HG02943 (cell line): ENCODE measurements at regions not wholly inside any gene's neighbourhood (a gene's known extent, or its start where the extent isn't known, plus 50 kb on each side); places are given as distances from the start of the nearest gene placed in this dataset.
"Not testable (repeated sequence)": the region's sequence is repeated elsewhere in the genome, so short reads cannot be mapped to it uniquely, and the experiment has no call there.

Experiments
- ATAC-seq: cut with Tn5 transposase; IDR thresholded peaks from one replicate; pipeline ENCODE4 v1.9.1; 2021; ENCODE audit warnings: mild to moderate bottlenecking, low read depth, moderate library complexity; ENCODE audit not compliant: unreplicated experiment

DNA sequence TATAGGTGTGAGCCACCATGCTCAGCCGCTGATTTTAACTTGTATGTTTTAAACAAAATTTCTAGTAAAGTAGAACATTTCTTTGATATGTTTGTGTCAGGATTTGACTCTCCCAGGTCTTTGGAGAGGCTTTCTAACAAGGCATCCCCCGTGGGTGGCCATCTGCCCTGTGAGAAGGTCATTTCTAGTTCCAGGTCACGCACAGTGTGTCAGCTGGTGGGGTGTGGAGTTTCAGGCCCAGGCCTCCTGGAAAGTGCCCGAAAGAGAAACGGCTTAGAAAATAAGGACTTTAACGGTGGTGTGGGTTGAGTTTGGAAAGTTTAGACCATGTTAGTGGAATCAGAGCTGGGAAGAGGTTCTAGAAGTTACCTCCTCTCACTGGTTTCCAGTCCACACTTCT is 61.0 kb downstream of the SPDYE17 start:
- not testable (repeated sequence) for ATAC-seq

DNA sequence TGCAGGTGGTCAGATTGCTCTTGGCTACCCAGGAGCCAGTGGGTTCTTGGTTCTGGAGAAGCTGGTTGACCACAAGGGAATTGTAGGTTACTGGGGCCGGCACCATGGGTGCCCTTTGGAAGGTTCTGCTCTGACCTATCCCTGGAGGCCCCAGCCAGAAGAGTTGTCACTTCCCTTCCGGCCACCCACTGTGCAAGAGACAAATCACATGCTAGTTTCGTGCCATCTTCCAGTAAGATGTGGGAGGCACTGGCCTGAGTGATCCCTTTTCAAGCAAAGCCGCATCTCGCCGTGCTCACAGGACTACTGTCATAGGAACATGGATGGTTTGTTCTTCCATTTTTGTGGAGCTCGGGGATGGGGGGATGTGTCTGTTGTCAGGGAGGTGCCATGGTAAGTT is 62.3 kb downstream of the SPDYE17 start:
- not testable (repeated sequence) for ATAC-seq

DNA sequence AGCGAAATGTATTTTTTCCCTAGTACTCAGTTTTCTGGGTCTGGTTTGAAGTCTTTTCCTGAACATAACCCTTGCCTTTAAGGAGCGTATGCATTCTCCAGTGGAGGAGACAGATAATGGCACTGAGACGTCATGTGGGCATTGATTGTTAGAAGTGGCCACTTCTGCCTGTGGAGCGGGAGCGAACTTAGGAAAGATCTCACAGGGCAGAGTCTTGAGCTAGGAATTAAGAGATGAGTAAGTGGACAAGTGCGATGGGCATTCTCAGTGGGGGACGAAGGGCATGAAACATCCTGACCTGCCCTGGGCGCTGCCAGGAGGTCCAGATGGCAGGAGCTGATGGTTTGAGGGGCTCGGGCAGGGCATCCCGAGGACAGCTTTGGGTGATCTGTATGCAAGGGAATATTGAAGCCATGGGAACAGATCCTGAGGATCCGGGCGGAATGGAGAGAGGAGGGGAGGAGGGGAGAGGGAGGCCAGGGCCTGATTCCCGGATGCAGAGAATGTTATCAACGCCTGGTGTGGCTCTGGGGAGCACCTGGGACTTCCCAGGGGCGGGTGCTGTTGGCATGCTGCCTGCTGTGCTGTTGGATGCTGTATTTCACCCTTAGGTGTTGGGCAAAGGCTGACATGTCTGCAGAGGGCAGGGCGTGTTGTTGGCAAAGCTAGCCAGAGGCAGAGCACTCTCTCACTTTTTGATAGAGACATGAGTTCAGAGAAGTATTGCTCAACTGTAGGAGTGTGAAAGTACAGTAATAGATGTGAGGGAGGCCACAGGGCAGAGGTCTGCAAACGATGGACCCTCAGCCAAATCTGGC is 66.2 kb downstream of the SPDYE17 start:
- not testable (repeated sequence) for ATAC-seq

DNA sequence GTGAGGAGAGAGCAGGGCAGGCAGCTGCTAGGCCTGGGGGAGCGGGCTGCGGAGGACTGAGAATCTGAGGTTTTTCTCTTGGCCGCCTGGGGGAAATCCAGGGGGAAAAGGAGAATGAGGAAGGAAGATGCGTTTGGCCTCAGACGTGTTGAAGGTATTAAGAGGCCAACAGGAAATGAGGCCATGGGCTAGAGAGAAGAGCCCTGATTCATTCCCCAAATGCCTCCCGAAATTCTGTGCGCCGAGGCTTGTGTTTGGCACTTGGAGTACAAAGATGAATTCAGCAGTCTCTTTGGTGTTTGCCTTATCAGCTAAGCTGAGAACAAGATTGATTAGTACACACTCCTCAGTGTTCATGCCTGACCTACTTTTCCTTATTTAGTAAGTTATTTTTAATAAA is 68.1 kb downstream of the SPDYE17 start:
- not testable (repeated sequence) for ATAC-seq

DNA sequence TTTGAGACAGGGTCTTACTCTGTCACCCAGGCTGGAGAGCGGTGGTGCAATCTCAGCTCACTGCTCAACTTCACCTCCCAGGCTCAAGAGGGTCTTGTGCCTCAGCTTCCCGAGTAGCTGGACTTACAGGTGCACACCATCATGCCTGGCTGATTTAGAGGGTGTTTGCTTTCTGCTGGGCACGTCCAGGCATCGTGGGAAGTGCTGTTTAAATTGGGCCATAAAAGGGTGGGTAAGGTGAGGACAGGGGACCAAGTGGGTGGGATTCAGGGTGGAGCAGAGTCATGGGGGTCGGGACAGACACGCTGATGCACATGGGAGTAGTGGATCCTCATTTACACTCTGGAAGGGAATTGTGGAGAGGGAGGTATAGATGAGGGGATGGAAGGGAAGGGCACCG is 69.1 kb downstream of the SPDYE17 start:
- not testable (repeated sequence) for ATAC-seq

DNA sequence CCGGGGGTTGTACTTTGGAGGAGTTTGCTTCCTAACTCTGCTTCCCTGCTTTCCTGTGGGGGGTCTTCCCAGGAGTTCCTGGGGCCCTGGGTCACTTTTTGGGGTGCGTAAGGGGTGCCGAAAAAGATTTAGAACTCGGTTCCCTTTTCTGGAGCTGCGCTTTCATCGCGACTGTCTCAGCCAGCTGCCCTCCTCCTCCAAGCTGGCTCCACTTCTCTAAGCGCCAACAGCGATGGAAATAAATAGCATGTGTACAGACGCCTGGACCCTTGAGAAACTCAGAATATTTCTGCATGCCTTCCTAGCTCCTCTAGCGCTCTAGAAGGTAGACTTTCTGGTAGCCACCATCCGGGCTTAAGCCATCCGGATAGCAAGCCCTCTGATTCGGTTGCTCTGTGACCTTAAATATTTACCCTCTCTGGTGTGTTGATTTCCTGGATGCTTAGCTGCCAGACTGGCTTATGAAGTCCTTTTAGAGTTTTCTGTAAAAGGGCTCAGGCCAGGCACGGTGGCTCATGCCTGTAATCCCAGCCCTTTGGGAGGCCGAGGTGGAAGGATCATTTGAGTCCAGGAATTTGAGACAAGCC is 71.7 kb downstream of the SPDYE17 start:
- peak; percentile 15 for ATAC-seq

DNA sequence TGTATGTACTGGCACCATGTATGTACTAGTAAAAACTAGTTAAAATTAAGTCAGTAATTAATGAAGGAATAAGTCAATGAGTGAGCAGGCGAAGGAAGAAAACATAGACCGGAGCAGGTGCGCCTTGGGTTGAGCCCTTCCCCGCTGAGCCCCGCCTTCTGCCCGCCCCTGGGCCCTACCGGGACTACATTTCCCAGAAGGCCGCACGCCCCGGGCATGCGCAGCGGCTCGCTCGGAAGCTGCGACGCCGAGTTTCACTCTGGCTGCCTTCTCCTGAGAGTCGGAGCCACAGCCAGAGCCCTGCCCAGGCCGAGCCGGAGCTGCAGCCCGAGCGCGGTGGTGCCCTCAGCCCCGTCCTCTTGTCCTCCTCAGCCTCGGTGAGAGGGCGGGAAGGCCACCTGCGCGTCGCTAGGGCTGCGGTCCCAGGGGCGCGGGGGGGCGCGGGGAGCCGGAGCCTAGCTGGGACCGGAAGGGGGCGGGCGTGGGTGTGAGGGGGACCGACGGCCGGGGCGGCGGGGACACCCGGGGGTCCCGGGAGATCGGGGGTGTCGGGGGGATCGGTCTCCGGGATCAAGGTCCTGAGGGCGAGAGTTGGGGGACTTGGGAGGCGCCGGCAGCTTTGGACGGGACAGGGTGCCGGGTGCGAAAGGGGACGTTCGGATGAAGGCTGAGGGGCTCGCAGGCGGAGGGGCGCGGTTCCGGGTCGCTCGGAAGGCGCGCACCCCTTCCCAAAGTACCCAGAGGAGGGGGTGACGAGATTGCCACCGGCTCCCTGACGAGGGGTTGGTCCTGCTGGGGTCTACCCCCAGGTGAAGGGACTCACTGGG is 72.4 kb downstream of the SPDYE17 start:
- ATAC-seq = peak; percentile 95

DNA sequence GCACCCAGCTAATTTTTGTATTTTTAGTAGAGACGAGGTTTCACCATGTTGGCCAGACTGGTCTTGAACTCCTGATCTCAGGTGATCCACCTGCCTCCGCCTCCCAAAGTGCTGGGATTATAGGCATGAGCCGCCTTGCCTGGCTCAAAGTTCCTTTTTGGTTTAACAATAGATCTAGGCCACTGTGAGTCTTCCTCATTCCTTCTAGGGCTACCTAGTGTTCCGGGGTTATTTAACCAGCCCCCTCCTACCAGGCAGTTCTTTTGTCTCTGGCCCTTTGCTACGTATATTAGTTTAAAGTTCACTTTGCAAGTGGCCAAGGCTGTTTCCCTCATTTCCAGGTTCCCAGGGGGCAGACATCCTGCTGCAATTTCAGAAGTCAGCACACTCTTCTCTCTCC is 75.6 kb downstream of the SPDYE17 start:
- ATAC-seq = not testable (repeated sequence)

DNA sequence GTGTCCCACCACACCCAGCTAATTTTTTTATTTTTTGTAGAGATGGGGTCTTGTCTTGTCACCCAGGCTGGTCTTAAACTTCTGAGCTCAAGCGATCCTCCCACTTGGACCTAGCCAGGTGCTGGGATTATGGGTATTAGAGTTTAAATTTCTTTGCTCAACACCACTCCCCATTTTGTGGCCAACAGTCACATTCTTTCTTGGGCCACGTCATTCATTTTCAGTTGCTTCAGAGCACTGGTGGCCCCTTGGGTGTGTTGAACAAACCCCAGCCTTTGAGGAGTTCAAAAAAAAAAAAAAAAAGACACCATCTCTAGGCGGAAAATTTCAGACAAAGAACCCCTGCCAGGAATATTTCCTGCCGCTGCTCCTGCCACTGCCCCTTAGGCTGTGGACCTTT is 77.0 kb downstream of the SPDYE17 start:
- ATAC-seq = not testable (repeated sequence)

DNA sequence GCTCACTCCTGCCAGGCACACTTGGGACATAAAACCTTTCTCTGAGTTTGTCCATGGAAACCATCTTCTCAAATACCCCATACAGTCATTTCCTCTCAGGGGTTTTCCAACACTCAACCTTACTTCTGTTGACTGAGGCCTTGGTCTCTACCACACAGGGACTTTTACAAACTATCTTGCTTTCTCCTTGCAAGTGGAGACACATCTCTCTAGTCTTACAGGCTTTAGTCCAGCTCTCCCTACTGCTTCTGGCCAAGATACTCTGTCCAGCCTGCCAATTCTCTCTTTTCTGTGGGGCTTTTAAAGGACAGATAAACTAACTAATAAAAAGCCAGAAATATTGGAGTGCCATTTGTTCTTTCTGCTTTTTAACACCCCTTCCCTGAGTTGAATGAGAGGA is 87.6 kb downstream of the SPDYE17 start:
- ATAC-seq = not testable (repeated sequence)

DNA sequence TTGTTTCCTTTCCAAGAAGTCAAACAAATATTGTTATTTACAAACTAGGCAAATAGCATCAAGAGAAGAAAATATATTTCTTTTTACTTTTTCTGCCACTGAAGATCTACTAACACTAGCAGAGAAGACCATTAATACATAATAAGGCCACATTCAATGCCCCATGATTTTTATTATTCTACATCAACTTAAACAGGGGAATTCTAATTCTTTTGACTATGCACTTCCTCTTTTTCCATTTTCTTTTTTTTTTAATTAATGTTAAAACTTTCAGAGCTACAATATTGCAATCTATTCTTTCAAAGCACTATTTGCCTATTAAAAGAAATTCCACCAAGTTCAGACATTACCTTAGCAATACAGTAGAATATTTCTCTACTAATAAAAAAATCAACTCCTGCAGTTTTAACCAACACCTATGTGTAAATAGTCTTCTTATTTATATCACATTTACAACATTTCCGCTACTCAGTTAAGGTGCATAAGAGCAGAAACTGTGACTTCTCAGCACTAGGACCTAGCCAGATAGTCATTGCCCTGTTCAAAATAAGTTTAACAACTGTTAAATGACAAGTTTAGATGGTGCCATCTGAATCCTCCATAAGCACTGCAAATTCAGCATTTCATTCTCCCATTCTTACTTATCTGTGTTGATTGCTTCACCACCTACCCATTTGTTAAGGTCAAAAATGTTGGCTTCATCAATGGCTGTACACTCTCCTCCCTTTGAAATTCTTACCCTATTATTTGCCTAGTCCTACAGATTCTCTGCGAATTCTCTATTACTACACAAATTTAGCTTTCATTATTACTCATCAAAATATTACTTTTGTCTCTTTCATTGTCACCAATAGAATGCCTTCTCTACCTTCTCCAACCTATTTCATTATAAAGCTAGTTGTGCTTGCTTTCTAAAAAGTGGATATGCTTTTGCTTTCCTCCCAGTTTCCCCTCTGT is 90.1 kb downstream of the SPDYE17 start:
- ATAC-seq = not testable (repeated sequence)

DNA sequence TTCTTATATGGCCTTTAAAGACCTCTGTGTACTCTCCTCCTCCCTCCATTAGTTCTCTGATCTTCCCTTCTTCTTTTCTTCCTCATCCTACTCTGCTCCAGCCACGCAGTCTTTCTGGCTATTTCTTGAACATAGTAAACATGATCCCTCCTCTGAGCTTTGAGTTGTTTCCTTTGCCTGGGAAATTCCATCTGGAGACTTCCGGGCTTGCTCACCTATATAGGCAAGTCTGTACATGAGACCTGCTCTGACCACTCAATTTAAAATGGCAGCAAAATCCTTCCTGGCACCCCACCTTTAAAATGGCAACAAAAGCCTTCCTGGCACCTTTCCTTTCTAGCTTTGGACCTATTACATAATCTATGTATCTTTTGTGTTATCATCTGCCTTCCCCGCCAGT is 94.4 kb downstream of the SPDYE17 start:
- ATAC-seq = not testable (repeated sequence)

DNA sequence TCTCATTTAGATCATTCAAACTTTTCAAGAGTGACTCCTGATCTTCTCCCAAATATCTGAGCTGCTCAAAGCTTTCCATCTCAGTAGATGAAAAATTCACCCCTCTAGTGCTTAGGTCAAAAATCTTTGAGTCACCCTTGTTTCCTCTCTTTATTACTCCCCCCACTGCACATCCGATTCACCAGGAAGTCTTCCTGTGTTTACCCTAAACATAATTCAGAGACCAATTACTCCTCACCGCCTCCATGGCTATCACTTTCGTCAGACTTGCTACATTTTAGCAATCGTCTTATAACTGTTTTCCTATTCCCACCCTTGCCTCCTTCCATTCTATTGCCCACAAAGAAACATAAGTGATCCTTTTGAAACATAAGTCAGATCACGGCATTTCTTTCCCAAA is 94.8 kb downstream of the SPDYE17 start:
- not testable (repeated sequence) for ATAC-seq

DNA sequence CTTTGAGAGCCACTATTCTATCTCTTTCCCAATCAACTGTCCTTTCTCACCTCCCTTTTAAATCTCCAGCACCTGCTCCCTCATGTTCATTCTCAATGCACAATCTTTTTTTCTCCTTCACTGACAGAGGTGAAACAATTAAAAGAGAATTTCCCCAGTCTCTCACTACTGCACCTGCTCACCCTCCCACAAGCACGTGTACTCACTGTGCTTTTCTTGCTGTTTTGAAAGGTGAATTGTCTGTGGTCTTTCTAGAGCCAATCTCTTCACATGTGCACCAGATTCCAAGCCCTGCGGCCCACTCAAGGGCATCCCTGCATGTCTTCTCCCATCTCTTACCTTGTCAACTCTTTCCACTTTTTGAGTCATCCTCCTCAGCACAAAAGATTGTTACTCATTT is 95.8 kb downstream of the SPDYE17 start:
- not testable (repeated sequence) for ATAC-seq

DNA sequence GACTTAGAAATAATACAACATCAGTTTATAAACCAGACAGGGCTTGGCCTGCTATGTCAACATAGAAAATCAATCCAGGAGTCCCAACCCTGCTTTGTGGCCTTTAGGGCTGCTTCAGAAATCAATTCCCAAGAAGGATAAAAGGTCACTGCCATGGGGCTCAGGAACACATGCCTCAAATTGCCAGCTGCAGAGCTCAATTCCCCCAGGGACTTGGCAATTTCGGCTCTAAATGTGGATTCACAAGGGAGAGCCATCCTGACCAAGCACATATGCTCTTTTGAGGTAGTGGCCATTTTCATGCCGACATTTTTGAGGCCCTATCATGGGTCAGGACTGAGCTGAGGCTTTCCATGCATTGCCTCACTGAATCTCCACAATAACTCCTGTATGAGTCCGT is 97.5 kb downstream of the SPDYE17 start:
- ATAC-seq = not testable (repeated sequence)

DNA sequence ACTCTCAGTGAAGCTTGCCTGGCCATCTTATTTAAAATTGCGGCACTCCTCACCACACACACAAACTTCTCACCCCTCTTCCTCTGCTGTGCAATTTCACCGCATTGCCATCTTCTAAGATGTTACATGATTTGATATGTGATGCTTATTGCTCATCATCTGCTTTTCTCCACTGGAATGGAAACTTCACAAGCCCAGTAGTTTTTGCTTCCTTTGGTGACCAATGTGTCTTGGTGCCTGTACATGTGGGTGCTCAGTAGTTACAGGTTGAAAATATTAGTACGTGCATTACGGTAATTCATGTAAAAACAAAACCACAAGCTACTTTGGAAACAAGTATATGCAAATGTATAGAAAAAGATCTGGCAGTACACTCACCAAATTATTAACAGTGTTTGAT is 99.2 kb downstream of the SPDYE17 start:
- ATAC-seq = peak; percentile 77

DNA sequence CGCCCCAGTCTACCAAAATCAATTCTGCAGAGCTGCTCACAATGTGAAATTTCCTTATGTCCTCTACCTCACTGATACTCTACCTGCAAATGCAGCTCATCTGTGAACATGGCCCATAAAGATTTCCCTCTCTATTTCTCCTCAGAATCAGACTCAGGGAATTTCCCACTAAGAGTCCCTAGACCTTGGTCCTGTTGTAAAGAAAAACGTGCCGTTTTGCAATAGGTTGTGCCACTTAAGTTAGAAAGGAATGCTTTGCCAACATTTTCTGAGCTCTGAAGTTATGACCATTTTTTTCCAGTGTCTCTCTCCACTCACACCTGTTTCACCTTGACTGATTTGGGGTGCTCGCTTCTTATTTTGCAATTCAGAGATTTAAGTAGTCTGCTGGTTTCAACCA is 100.7 kb downstream of the SPDYE17 start:
- ATAC-seq = not testable (repeated sequence)

DNA sequence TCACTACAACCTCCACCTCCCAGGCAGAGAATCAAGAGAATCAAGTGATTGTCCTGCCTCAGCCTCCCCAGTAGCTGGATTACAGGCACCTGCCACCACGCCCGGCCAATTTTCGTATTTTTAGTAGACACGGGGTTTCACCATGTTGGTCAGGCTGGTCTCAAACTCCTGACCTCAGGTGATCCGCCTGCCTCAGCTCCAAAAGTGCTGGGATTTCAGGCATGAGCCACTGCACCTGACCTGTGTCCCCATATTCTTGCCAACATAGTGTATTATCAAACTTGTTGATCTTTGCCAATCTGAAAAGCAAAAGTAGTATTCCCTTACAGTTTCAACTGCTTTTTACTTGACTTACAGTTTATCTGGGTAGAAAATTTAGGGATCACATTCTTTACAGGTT is 101.7 kb downstream of the SPDYE17 start:
- not testable (repeated sequence) for ATAC-seq

DNA sequence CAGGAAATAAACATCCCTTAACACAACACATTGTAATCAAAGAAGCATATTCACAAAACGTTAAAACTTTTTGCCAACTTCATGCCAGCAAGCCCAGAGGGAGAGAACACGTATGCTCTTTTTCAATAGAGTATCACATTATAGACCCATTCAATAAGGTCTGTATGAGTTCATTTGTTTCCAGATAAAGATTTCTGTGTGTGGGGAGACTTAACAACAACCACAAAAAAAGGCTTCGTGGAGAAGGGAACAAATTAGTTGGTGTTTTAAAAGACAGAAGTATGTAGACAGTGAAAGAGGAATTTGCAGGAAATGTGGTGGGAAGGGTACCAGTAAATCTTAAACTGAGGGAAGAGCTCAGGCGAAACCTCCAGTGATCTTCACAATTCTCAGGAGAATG is 103.4 kb downstream of the SPDYE17 start:
- not testable (repeated sequence) for ATAC-seq
